SK-N-SH (cell line): ENCODE measurements at regions not wholly inside any gene's neighbourhood (a gene's known extent, or its start where the extent isn't known, plus 50 kb on each side); places are given as distances from the start of the nearest gene placed in this dataset.

Experiments
- CTCF ChIA-PET: fragments of 300-600, 350-600 bp; formaldehyde crosslinking; extraction: SDS; loops from one replicate; lab custom pipeline; 2021; lab: Yijun Ruan, JAX
- POLR2A ChIA-PET: fragments of 350-600 bp; sonication (Branson Sonifier 250); formaldehyde crosslinking; extraction: SDS; loops from one replicate; lab custom pipeline; 2020; ENCODE audit warnings: antibody characterized with exemption, inconsistent platforms; lab: Yijun Ruan, JAX
- DNase-seq: peaks from one replicate; pipeline ENCODE4 v3.0.0; 2012
- H2AFZ ChIP-seq: fragments of 200-600 bp; sonication (generic); 2 replicates; pipeline ENCODE4 v1.8.1; 2016; ENCODE audit warnings: antibody characterized with exemption, mild to moderate bottlenecking, low read depth
- H3F3A ChIP-seq: fragments of 200-600 bp; sonication (generic); replicated peaks from 2 replicates; pipeline ENCODE3; 2016; ENCODE audit warnings: antibody characterized with exemption, mild to moderate bottlenecking; ENCODE audit not compliant: insufficient read depth
- H3K27ac ChIP-seq, 2 experiments: fragments of 200-500 bp in 1 of 2; fragments of 200-600 bp in 1 of 2; sonication (Bioruptor generic) in 1 of 2; sonication (generic), shearing (Covaris generic) in 1 of 2; 2 replicates each; pipeline versions ENCODE4 v1.5.1 to v1.6.1; 2014 to 2016; ENCODE audit warnings: low read depth in 2 of 2, inconsistent platforms in 1 of 2, low read length in 1 of 2, mild to moderate bottlenecking in 1 of 2, mixed read lengths in 1 of 2
- H3K27me3 ChIP-seq: fragments of 200-600 bp; sonication (generic), shearing (Covaris generic); 2 replicates; pipeline ENCODE4 v1.6.1; 2016; ENCODE audit warnings: mixed run types; ENCODE audit not compliant: insufficient read depth
- H3K36me3 ChIP-seq, 2 experiments: fragments of 200-500 bp in 1 of 2; fragments of 200-600 bp in 1 of 2; sonication (Bioruptor generic) in 1 of 2; sonication (generic) in 1 of 2; replicated peaks in 1 of 2; 2 replicates each; pipeline versions ENCODE3 to v1.5.1; 2014 to 2016; ENCODE audit warnings: low read length in 1 of 2, mild to moderate bottlenecking in 1 of 2; ENCODE audit not compliant: insufficient read depth in 2 of 2, control insufficient read depth in 1 of 2
- H3K4me1 ChIP-seq, 2 experiments: fragments of 200-500 bp in 1 of 2; fragments of 200-600 bp in 1 of 2; sonication (Bioruptor generic) in 1 of 2; sonication (generic), shearing (Covaris generic) in 1 of 2; 2 replicates each; pipeline versions ENCODE4 v1.5.1 to v1.6.1; 2014 to 2016; ENCODE audit warnings: low read depth in 1 of 2, low read length in 1 of 2, mixed run types in 1 of 2; ENCODE audit not compliant: insufficient read depth in 2 of 2, control insufficient read depth in 1 of 2
- H3K4me2 ChIP-seq: fragments of 200-600 bp; sonication (generic), shearing (Covaris generic); 2 replicates; pipeline ENCODE4 v1.6.1; 2017; ENCODE audit warnings: mixed run types
- H3K4me3 ChIP-seq, 2 experiments: fragments of 200-500 bp in 1 of 2; fragments of 200-600 bp in 1 of 2; sonication (Bioruptor generic) in 1 of 2; sonication (generic), shearing (Covaris generic) in 1 of 2; 2 replicates each; pipeline versions ENCODE4 v1.5.1 to v1.8.1; 2014 to 2016; ENCODE audit warnings: low read depth in 2 of 2, inconsistent platforms in 1 of 2, low read length in 1 of 2, mild to moderate bottlenecking in 1 of 2, mixed read lengths in 1 of 2, moderate library complexity in 1 of 2
- H3K79me2 ChIP-seq: fragments of 200-600 bp; sonication (generic); 2 replicates; pipeline ENCODE4 v1.8.1; 2017; ENCODE audit warnings: mild to moderate bottlenecking; ENCODE audit not compliant: insufficient read depth
- H3K9ac ChIP-seq: fragments of 200-600 bp; sonication (generic); 2 replicates; pipeline ENCODE4 v1.6.1; 2017; ENCODE audit warnings: mixed run types
- H3K9me2 ChIP-seq: fragments of 200-600 bp; sonication (generic); 2 replicates; pipeline ENCODE4 v1.6.1; 2017; ENCODE audit warnings: mixed run types
- H3K9me3 ChIP-seq: fragments of 200-600 bp; sonication (generic); 2 replicates; pipeline ENCODE4 v1.6.1; 2017; ENCODE audit warnings: mixed run types, mild to moderate bottlenecking, moderate library complexity
- H4K20me1 ChIP-seq: fragments of 200-600 bp; sonication (generic); 2 replicates; pipeline ENCODE4 v1.6.1; 2017; ENCODE audit warnings: mild to moderate bottlenecking, mixed run types; ENCODE audit not compliant: insufficient read depth
- EP300 ChIP-seq, 2 experiments: IDR thresholded peaks; 2 replicates each; pipeline versions ENCODE4 v1.4.0 to v1.6.1; 2012; ENCODE audit warnings: borderline replicate concordance in 1 of 2, low read depth in 1 of 2, low read length in 1 of 2
- FOSL2 ChIP-seq: IDR thresholded peaks from 2 replicates; pipeline ENCODE4 v1.4.0; 2012; ENCODE audit warnings: low read depth, mild to moderate bottlenecking, moderate library complexity, borderline replicate concordance
- FOXJ3 ChIP-seq: sonication (generic); formaldehyde crosslinking; IDR thresholded peaks from 2 replicates; pipeline ENCODE4 v1.5.1; 2020; ENCODE audit warnings: mild to moderate bottlenecking, missing genetic modification reagents
- GABPA ChIP-seq: IDR thresholded peaks from 2 replicates; pipeline ENCODE4 v1.4.0; 2012; ENCODE audit warnings: low read depth, mild to moderate bottlenecking
- GATA2 ChIP-seq: sonication (generic); formaldehyde crosslinking; IDR thresholded peaks from 2 replicates; pipeline ENCODE4 v1.5.0; 2020; ENCODE audit warnings: mild to moderate bottlenecking, missing genetic modification reagents
- POLR2AphosphoS5 ChIP-seq: IDR thresholded peaks from 2 replicates; pipeline ENCODE4 v1.6.1; 2012; ENCODE audit warnings: low read depth, low read length
- RAD21 ChIP-seq: IDR thresholded peaks from 2 replicates; pipeline ENCODE4 v1.6.1; 2012; ENCODE audit warnings: mild to moderate bottlenecking, low read length
- RCOR1 ChIP-seq: fragments of 150-350 bp; IDR thresholded peaks from 2 replicates; pipeline ENCODE4 v1.6.1; 2017; ENCODE audit warnings: antibody characterized with exemption, low read length
- RFX5 ChIP-seq: IDR thresholded peaks from 2 replicates; pipeline ENCODE4 v1.6.1; 2012; ENCODE audit warnings: mild to moderate bottlenecking, improper control_type of control experiment, low read length
- RXRA ChIP-seq: IDR thresholded peaks from 2 replicates; pipeline ENCODE4 v1.4.0; 2012; ENCODE audit warnings: low read depth, mild to moderate bottlenecking, borderline replicate concordance
- TAF1 ChIP-seq: IDR thresholded peaks from 2 replicates; pipeline ENCODE4 v1.6.1; 2012; ENCODE audit warnings: low read depth, mild to moderate bottlenecking, low read length, moderate library complexity, borderline replicate concordance
- TEAD4 ChIP-seq: IDR thresholded peaks from 2 replicates; pipeline ENCODE4 v1.4.0; 2012; ENCODE audit warnings: mild to moderate bottlenecking, borderline replicate concordance; ENCODE audit not compliant: insufficient read depth
- WGBS: methylation state at CpG from one replicate; pipeline ENCODE4 v1.1.6; 2017; ENCODE audit warnings: low lambda C conversion rate; 5-methylcytosine and 5-hydroxymethylcytosine counted together
- TF ChIP-seq, protein P1 (sequence below): fragments of 150-350 bp; IDR thresholded peaks from 2 replicates; pipeline ENCODE4 v1.6.1; 2017; ENCODE audit warnings: antibody characterized with exemption, low read length, low read depth, borderline replicate concordance
- TF ChIP-seq, protein P2 (sequence below): IDR thresholded peaks from 2 replicates; pipeline ENCODE4 v1.4.0; 2012; ENCODE audit warnings: low read depth
- TF ChIP-seq, protein P3 (sequence below): fragments of 200-600 bp; sonication (generic); IDR thresholded peaks from 2 replicates; pipeline ENCODE4 v1.6.1; 2017; ENCODE audit warnings: antibody characterized with exemption, mild to moderate bottlenecking, moderate library complexity
- TF ChIP-seq, protein P4 (sequence below): IDR thresholded peaks from 2 replicates; pipeline ENCODE4; 2012

DNA sequence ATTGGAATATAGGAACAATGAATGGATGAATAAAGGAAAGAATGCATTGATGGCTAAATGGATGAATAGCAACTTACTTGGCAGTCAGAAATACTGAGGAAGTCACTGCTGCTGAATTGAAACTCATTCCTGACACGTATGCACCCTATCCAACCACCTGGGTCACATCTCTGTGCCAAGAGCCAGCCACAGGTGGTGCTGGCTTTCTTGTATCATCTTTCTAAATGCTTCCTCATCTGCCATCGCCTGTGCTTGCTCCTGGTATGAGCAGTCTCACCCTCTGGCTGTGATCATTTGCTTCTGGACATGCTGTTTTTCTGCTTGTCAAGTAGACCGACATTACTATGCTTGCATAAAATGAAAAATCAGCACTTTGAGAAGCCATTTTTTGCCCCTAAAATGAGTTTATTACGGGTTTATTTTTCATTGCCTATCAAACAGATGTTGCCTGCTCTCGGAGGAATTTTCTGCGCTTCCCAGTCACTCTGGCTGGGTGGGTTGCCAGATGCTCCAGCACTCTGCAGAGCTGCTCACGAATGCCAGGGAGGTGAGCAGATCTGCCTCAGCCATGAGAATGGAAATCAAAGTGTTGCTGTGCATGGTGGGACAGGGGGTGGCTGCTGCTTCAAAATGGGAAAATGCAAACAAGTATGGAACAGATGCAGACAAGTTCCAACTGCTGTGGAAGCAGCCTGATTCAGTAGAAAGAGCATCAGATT is 1349.6 kb upstream of the CDH8 start:
- DNase-seq = no peak
- Histone ChIP-seq H3K9me3 (no peaks in the 10 kb centered on the region), H3K36me3 (no peaks in the 10 kb centered on the region), H4K20me1 (no peaks in the 10 kb centered on the region), H3K9me2 (no peaks in the 10 kb centered on the region), H3K79me2 (no peaks in the 10 kb centered on the region), H2AFZ (no peak overlapping the region), H3K4me1 (no peaks in the 10 kb centered on the region; a peak in 1 of 4 replicates), H3K27me3 (no peaks in the 10 kb centered on the region), H3F3A (no peaks in the 10 kb centered on the region), H3K27ac (no peak overlapping the region), H3K9ac (no peak overlapping the region), H3K4me3 (no peak overlapping the region), H3K4me2 (no peak overlapping the region)
- TF ChIP-seq TEAD4 (no peak), RAD21 (no peak), TAF1 (no peak), RCOR1 (no peak), EP300 (IDR thresholded peaks at IDR 0.05; ENCODE audit: borderline replicate concordance in 1 of 2, low read depth in 1 of 2, low read length in 1 of 2) (no peak), GABPA (no peak), RXRA (no peak), RFX5 (no peak)
- TF ChIP-seq, protein P1, sequence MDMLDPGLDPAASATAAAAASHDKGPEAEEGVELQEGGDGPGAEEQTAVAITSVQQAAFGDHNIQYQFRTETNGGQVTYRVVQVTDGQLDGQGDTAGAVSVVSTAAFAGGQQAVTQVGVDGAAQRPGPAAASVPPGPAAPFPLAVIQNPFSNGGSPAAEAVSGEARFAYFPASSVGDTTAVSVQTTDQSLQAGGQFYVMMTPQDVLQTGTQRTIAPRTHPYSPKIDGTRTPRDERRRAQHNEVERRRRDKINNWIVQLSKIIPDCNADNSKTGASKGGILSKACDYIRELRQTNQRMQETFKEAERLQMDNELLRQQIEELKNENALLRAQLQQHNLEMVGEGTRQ = no peak
- TF ChIP-seq, protein P2, sequence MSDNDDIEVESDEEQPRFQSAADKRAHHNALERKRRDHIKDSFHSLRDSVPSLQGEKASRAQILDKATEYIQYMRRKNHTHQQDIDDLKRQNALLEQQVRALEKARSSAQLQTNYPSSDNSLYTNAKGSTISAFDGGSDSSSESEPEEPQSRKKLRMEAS = no peak
- TF ChIP-seq, protein P3, sequence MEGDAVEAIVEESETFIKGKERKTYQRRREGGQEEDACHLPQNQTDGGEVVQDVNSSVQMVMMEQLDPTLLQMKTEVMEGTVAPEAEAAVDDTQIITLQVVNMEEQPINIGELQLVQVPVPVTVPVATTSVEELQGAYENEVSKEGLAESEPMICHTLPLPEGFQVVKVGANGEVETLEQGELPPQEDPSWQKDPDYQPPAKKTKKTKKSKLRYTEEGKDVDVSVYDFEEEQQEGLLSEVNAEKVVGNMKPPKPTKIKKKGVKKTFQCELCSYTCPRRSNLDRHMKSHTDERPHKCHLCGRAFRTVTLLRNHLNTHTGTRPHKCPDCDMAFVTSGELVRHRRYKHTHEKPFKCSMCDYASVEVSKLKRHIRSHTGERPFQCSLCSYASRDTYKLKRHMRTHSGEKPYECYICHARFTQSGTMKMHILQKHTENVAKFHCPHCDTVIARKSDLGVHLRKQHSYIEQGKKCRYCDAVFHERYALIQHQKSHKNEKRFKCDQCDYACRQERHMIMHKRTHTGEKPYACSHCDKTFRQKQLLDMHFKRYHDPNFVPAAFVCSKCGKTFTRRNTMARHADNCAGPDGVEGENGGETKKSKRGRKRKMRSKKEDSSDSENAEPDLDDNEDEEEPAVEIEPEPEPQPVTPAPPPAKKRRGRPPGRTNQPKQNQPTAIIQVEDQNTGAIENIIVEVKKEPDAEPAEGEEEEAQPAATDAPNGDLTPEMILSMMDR = no peak
- ChIA-PET POLR2A (no interaction called here), CTCF (no interaction called here)
- 58% methylated on average over 7 of the region's 7 CpGs for WGBS

DNA sequence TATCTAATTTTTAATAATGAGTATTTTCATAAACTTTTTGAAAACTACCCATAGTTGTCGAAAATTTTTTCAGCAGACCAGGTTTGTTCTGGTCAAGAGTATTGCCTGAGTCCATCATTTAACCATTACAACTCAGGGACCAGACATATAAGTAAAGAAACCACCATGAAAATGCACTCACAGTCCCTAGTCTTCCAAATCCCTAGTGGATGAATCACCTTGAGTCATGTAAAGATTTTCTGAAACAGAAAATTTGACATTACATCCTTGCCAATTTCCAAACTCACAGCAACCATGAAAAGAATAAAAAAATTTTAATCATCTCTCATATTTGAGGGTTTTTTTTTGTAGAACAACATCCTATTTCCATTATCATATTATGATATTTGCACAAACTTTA is 1337.5 kb upstream of the CDH8 start:
- no peaks in the 10 kb centered on the region for H4K20me1 ChIP-seq
- 42% methylated on average over 1 of the region's 1 CpG for WGBS
- H3K9me3 ChIP-seq = no peaks in the 10 kb centered on the region
- no peak overlapping the region for H3K4me2 ChIP-seq
- H3K27ac ChIP-seq = no peak overlapping the region
- H3K9ac ChIP-seq = no peak overlapping the region
- H3K27me3 ChIP-seq = no peaks in the 10 kb centered on the region
- H3K4me1 ChIP-seq = no peaks in the 10 kb centered on the region
- no peak overlapping the region for H3K4me3 ChIP-seq
- ChIA-PET POLR2A (no interaction called here), CTCF (no interaction called here)
- no peak overlapping the region for H2AFZ ChIP-seq
- DNase-seq = no peak
- no peaks in the 10 kb centered on the region for H3K79me2 ChIP-seq
- TF ChIP-seq, protein P3 = no peak
- no peak for TF ChIP-seq POLR2AphosphoS5
- TF ChIP-seq, protein P2 = no peak
- TF ChIP-seq FOXJ3 = no peak
- peak; percentile 32; the same call in 1 of the 2 replicates for TF ChIP-seq FOSL2
- TF ChIP-seq, protein P4, sequence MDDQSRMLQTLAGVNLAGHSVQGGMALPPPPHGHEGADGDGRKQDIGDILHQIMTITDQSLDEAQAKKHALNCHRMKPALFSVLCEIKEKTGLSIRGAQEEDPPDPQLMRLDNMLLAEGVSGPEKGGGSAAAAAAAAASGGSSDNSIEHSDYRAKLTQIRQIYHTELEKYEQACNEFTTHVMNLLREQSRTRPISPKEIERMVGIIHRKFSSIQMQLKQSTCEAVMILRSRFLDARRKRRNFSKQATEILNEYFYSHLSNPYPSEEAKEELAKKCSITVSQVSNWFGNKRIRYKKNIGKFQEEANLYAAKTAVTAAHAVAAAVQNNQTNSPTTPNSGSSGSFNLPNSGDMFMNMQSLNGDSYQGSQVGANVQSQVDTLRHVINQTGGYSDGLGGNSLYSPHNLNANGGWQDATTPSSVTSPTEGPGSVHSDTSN = no peak
- TF ChIP-seq GATA2 (CRISPR knock-in tag) = no peak
- no peaks in the 10 kb centered on the region for H3K9me2 ChIP-seq
- no peaks in the 10 kb centered on the region for H3K36me3 ChIP-seq
- H3F3A ChIP-seq = no peaks in the 10 kb centered on the region
